Left ventricle myocardium inferior (tissue), 1 donor: ENCODE measurements at regions not wholly inside any gene's neighbourhood (a gene's known extent, or its start where the extent isn't known, plus 50 kb on each side); places are given as distances from the start of the nearest gene placed in this dataset.

ENCODE experiments used
- DNase-seq: peaks from one replicate; pipeline ENCODE4 v3.0.0-alpha.2; 2020
- H3K27ac ChIP-seq: fragments of 200-600 bp; replicated peaks from 2 replicates; pipeline ENCODE4 v1.8.0; 2021
- H3K27me3 ChIP-seq: fragments of 200-600 bp; 2 replicates; pipeline ENCODE4 v1.8.0; 2021; ENCODE audit warnings: low read depth
- H3K36me3 ChIP-seq: fragments of 200-600 bp; 2 replicates; pipeline ENCODE4 v1.8.0; 2021
- H3K4me1 ChIP-seq: fragments of 200-600 bp; 2 replicates; pipeline ENCODE4 v1.8.0; 2021
- H3K4me3 ChIP-seq: fragments of 200-600 bp; 2 replicates; pipeline ENCODE4 v1.8.0; 2021; ENCODE audit warnings: mild to moderate bottlenecking, moderate library complexity
- H3K9me3 ChIP-seq: fragments of 200-600 bp; replicated peaks from 2 replicates; pipeline ENCODE4 v1.8.0; 2021
- intact Hi-C: fragments of 100-400 bp; cut with micrococcal nuclease; formaldehyde crosslinking; loops from one replicate; pipeline ENCODE4 v1.11.0; 2022
- TF ChIP-seq, protein P1 (sequence below): fragments of 200-600 bp; IDR thresholded peaks from 2 replicates; pipeline ENCODE4 v1.8.0; 2021; ENCODE audit warnings: antibody characterized with exemption, mild to moderate bottlenecking, borderline replicate concordance
- donor health status: DM: no; HTN: yes; CAD: no; lungs with severe emphysema.

DNA sequence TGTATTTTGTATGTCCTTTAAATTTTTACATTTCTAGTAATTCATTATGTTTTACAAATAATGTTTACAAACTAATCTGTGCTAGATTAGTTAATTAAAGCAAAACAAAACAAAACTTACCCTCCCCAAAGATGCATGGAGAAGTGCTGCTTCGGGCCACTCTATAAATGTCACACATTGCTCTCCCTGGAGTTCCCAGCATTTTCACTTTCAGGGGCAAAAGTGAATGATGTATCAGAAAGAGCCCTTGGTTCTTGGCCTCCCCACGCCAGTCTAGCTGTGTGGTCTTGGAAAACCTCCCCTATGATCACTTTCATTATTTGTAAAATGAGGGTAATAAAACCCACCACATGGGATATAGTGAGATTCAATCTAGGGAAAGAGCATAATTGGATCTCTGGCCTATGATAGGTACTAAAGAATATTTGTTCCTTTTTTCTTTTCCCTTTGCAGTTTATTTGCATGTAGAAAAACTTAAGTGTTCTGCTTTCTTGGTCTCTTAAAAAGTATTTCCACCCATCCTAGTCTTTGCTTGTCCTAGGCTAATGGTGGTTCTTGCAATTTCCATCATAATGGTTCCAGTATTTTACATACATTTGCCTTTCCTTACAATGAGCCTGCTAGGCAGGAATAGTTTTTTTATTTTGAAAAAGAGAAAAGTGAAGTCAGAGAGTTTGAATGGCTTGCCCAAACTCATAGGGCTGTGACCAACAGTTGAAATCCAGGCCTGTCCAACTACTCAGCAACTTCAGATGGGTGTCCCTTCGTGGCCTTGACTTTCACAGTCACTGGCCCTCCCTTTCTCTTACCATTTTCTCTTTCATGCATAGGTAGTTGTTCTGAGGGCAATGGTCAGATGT lies 184.5 kb upstream of the KLF4 start:
- H3K9me3 ChIP-seq, result no peaks in the 10 kb centered on the region
- no peaks in the 10 kb centered on the region for H3K27me3 ChIP-seq
- H3K36me3 ChIP-seq, result no peaks in the 10 kb centered on the region
- no peak overlapping the region for H3K27ac ChIP-seq
- intact Hi-C loops, result no loop called here
- H3K4me3 ChIP-seq, result no peak overlapping the region
- TF ChIP-seq, protein P1, sequence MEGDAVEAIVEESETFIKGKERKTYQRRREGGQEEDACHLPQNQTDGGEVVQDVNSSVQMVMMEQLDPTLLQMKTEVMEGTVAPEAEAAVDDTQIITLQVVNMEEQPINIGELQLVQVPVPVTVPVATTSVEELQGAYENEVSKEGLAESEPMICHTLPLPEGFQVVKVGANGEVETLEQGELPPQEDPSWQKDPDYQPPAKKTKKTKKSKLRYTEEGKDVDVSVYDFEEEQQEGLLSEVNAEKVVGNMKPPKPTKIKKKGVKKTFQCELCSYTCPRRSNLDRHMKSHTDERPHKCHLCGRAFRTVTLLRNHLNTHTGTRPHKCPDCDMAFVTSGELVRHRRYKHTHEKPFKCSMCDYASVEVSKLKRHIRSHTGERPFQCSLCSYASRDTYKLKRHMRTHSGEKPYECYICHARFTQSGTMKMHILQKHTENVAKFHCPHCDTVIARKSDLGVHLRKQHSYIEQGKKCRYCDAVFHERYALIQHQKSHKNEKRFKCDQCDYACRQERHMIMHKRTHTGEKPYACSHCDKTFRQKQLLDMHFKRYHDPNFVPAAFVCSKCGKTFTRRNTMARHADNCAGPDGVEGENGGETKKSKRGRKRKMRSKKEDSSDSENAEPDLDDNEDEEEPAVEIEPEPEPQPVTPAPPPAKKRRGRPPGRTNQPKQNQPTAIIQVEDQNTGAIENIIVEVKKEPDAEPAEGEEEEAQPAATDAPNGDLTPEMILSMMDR, result no peak
- no peaks in the 10 kb centered on the region for H3K4me1 ChIP-seq
- no peak for DNase-seq

GRCh38 chr9:107671588-107671987 lies 182.0 kb upstream of the KLF4 start:
- TF ChIP-seq, protein P1, result no peak

GRCh38 chr9:107669422-107669821 lies 179.9 kb upstream of the KLF4 start:
- Histone ChIP-seq H3K9me3 (no peaks in the 10 kb centered on the region), H3K4me1 (peaks cover 19% of the 10 kb centered on the region), H3K36me3 (no peaks in the 10 kb centered on the region), H3K4me3 (no peak overlapping the region), H3K27ac (no peak overlapping the region), H3K27me3 (no peaks in the 10 kb centered on the region)
- no peak for DNase-seq
- TF ChIP-seq, protein P1, result no peak
- intact Hi-C loops, result no loop called here

More at GRCh38 chr9:107671588-107671987, 182.0 kb upstream of the KLF4 start:
- Histone ChIP-seq H3K9me3 (no peaks in the 10 kb centered on the region), H3K36me3 (no peaks in the 10 kb centered on the region), H3K4me3 (no peak overlapping the region), H3K27ac (no peak overlapping the region), H3K4me1 (peaks cover 18% of the 10 kb centered on the region), H3K27me3 (no peaks in the 10 kb centered on the region)
- DNase-seq, result no peak
- intact Hi-C loops, result no loop called here

GRCh38 chr9:107667231-107668070 lies 177.9 kb upstream of the KLF4 start:
- Histone ChIP-seq H3K27ac (peak overlapping the region; percentile 80), H3K4me1 (peaks cover 19% of the 10 kb centered on the region), H3K27me3 (no peaks in the 10 kb centered on the region), H3K36me3 (no peaks in the 10 kb centered on the region), H3K4me3 (peak overlapping the region; percentile 18), H3K9me3 (no peaks in the 10 kb centered on the region)
- TF ChIP-seq, protein P1, result no peak
- intact Hi-C loops, result no loop called here
- peak; percentile 34 for DNase-seq

- Histone ChIP-seq H3K4me1 (peaks cover 19% of the 10 kb centered on the region), H3K36me3 (no peaks in the 10 kb centered on the region), H3K27me3 (no peaks in the 10 kb centered on the region), H3K4me3 (no peak overlapping the region), H3K9me3 (no peaks in the 10 kb centered on the region), H3K27ac (no peak overlapping the region)
- TF ChIP-seq, protein P1, result no peak
- intact Hi-C loops, result no loop called here
- DNase-seq, result no peak
These were observed 175.5 kb upstream of the KLF4 start for GRCh38 chr9:107665057-107665456.
